Ramos (cell line): ENCODE measurements at regions not wholly inside any gene's neighbourhood (a gene's known extent, or its start where the extent isn't known, plus 50 kb on each side); places are given as distances from the start of the nearest gene placed in this dataset.

Source experiments
- in situ Hi-C: fragments of 300-500 bp; cut with MboI; formaldehyde crosslinking; loops from one replicate; pipeline ENCODE4 v1.14.3; 2022; ENCODE audit warnings: low sequenced_read_pairs; ENCODE audit not compliant: unreplicated experiment

- in situ Hi-C loops, result loop anchor here (25.0 kb wide), 1 partner anchor 243 kb away; no protein-coding TSS in a partner anchor
Observed at GRCh38 chr9:26744191-26744965, 148.2 kb downstream of the CAAP1 start.

GRCh38 chr9:26742828-26743476, 149.7 kb downstream of the CAAP1 start:
- in situ Hi-C loops, result loop anchor here (25.0 kb wide), 1 partner anchor 244 kb away; no protein-coding TSS in a partner anchor

- in situ Hi-C loops, result loop anchor here (10.0 to 25.0 kb wide), 2 partner anchors 252 to 540 kb away; no protein-coding TSS in a partner anchor
Observed at GRCh38 chr9:26735160-26735559, 157.4 kb downstream of the CAAP1 start.

GRCh38 chr9:26729187-26729586, 163.4 kb downstream of the CAAP1 start:
- in situ Hi-C loops, result loop anchor here (25.0 kb wide), 1 partner anchor 258 kb away; no protein-coding TSS in a partner anchor

GRCh38 chr9:26727471-26727870, 165.1 kb downstream of the CAAP1 start:
- in situ Hi-C loops, result loop anchor here (25.0 kb wide), 1 partner anchor 260 kb away; no protein-coding TSS in a partner anchor

- in situ Hi-C loops, result loop anchor here (25.0 kb wide), 1 partner anchor 262 kb away; no protein-coding TSS in a partner anchor
Observed at GRCh38 chr9:26725573-26725972, 167.0 kb downstream of the CAAP1 start.

- in situ Hi-C loops, result no loop called here
Observed at GRCh38 chr9:26723486-26723885, 169.1 kb downstream of the CAAP1 start.

GRCh38 chr9:26722755-26723154, 169.8 kb downstream of the CAAP1 start:
- in situ Hi-C loops, result no loop called here

- in situ Hi-C loops, result no loop called here
Observed at GRCh38 chr9:26710008-26710407, 182.6 kb downstream of the CAAP1 start.

- in situ Hi-C loops, result no loop called here
Observed at GRCh38 chr9:26706223-26706622, 186.4 kb downstream of the CAAP1 start.

- in situ Hi-C loops, result no loop called here
Observed at GRCh38 chr9:26695298-26695622, 197.3 kb downstream of the CAAP1 start.

GRCh38 chr9:26694381-26695297, 198.0 kb downstream of the CAAP1 start:
- in situ Hi-C loops, result no loop called here

- in situ Hi-C loops, result no loop called here
Observed at GRCh38 chr9:26689041-26689440, 203.6 kb downstream of the CAAP1 start.

- in situ Hi-C loops, result no loop called here
Observed at GRCh38 chr9:26687421-26687820, 205.2 kb downstream of the CAAP1 start.

GRCh38 chr9:26685818-26686217, 206.8 kb downstream of the CAAP1 start:
- in situ Hi-C loops, result no loop called here

GRCh38 chr9:26684029-26684428, 208.6 kb downstream of the CAAP1 start:
- in situ Hi-C loops, result no loop called here

- in situ Hi-C loops, result no loop called here
Observed at GRCh38 chr9:26682796-26683496, 209.7 kb downstream of the CAAP1 start.

- in situ Hi-C loops, result no loop called here
Observed at GRCh38 chr9:26682041-26682440, 210.6 kb downstream of the CAAP1 start.

- in situ Hi-C loops, result no loop called here
Observed at GRCh38 chr9:26677965-26678706, 214.5 kb downstream of the CAAP1 start.
